ENCODE measurements at regions not wholly inside any gene's neighbourhood (a gene's known extent, or its start where the extent isn't known, plus 50 kb on each side); places are given as distances from the start of the nearest gene placed in this dataset.
"Not testable (repeated sequence)": the region's sequence is repeated elsewhere in the genome, so short reads cannot be mapped to it uniquely, and the experiment has no call there.

- no peak for DNase-seq (ENCODE audit: low read depth)
Measured at GRCh38 chr4:66273110-66273509, 602.8 kb upstream of the EPHA5 start.

- not testable (repeated sequence) for DNase-seq (ENCODE audit: low read depth)
Measured at GRCh38 chr4:66270356-66270755, 600.1 kb upstream of the EPHA5 start.

- not testable (repeated sequence) for DNase-seq (ENCODE audit: low read depth)
Measured at GRCh38 chr4:66266554-66266953, 596.3 kb upstream of the EPHA5 start.

- DNase-seq (ENCODE audit: low read depth), result no peak
Measured at GRCh38 chr4:66266035-66266434, 595.7 kb upstream of the EPHA5 start.

- DNase-seq (ENCODE audit: low read depth), result no peak
Measured at GRCh38 chr4:66252291-66252690, 582.0 kb upstream of the EPHA5 start.

- DNase-seq (ENCODE audit: low read depth), result no peak
Measured at GRCh38 chr4:66246643-66247042, 576.4 kb upstream of the EPHA5 start.

- DNase-seq (ENCODE audit: low read depth), result no peak
Measured at GRCh38 chr4:66235876-66236275, 565.6 kb upstream of the EPHA5 start.

- DNase-seq (ENCODE audit: low read depth), result no peak
Measured at GRCh38 chr4:66229885-66230284, 559.6 kb upstream of the EPHA5 start.

- DNase-seq (ENCODE audit: low read depth), result no peak
Measured at GRCh38 chr4:66225539-66225938, 555.2 kb upstream of the EPHA5 start.

- no peak for DNase-seq (ENCODE audit: low read depth)
Measured at GRCh38 chr4:66223068-66223703, 552.9 kb upstream of the EPHA5 start.

GRCh38 chr4:66219401-66219800, 549.1 kb upstream of the EPHA5 start:
- DNase-seq (ENCODE audit: low read depth), result no peak

GRCh38 chr4:66216252-66216651, 546.0 kb upstream of the EPHA5 start:
- no peak for DNase-seq (ENCODE audit: low read depth)

- no peak for DNase-seq (ENCODE audit: low read depth)
Measured at GRCh38 chr4:66212489-66212888, 542.2 kb upstream of the EPHA5 start.

GRCh38 chr4:66204534-66205247, 534.4 kb upstream of the EPHA5 start:
- DNase-seq (ENCODE audit: low read depth), result no peak

GRCh38 chr4:66202870-66203269, 532.6 kb upstream of the EPHA5 start:
- no peak for DNase-seq (ENCODE audit: low read depth)

GRCh38 chr4:66197451-66197850, 527.2 kb upstream of the EPHA5 start:
- DNase-seq (ENCODE audit: low read depth), result no peak

GRCh38 chr4:66193487-66193886, 523.2 kb upstream of the EPHA5 start:
- DNase-seq (ENCODE audit: low read depth), result no peak

- no peak for DNase-seq (ENCODE audit: low read depth)
Measured at GRCh38 chr4:66187175-66187720, 517.0 kb upstream of the EPHA5 start.

- DNase-seq (ENCODE audit: low read depth), result no peak
Measured at GRCh38 chr4:66186095-66186494, 515.8 kb upstream of the EPHA5 start.

GRCh38 chr4:66182636-66183035, 512.3 kb upstream of the EPHA5 start:
- no peak for DNase-seq (ENCODE audit: low read depth)

- no peak for DNase-seq (ENCODE audit: low read depth)
Measured at GRCh38 chr4:66178906-66179305, 508.6 kb upstream of the EPHA5 start.

GRCh38 chr4:66169341-66169740, 499.1 kb upstream of the EPHA5 start:
- DNase-seq (ENCODE audit: low read depth), result no peak

- no peak for DNase-seq (ENCODE audit: low read depth)
Measured at GRCh38 chr4:66164869-66165268, 494.6 kb upstream of the EPHA5 start.

GRCh38 chr4:66160606-66161005, 490.3 kb upstream of the EPHA5 start:
- DNase-seq (ENCODE audit: low read depth), result no peak

Measured in T-helper 22 cell (primary cell).